Endothelial cell of umbilical vein (primary cell): ENCODE measurements at regions not wholly inside any gene's neighbourhood (a gene's known extent, or its start where the extent isn't known, plus 50 kb on each side); places are given as distances from the start of the nearest gene placed in this dataset.

Experiments
- CTCF ChIP-seq, 2 donors: IDR thresholded peaks; 1 replicate in 1 of 2; 2 replicates in 1 of 2; pipeline ENCODE4 v1.5.1; 2011; ENCODE audit warnings: low read length in 2 of 2, mild to moderate bottlenecking in 2 of 2, moderate library complexity in 2 of 2, control low read depth in 1 of 2, inconsistent platforms in 1 of 2, low read depth in 1 of 2; ENCODE audit not compliant: insufficient read depth in 1 of 2; ENCODE audit errors: extremely low read depth in 1 of 2
- EZH2 ChIP-seq: IDR thresholded peaks from 2 replicates; pipeline ENCODE4 v1.6.1; 2012; ENCODE audit warnings: borderline replicate concordance, low read depth, mild to moderate bottlenecking, moderate library complexity, low read length, inconsistent platforms; ENCODE audit not compliant: severe bottlenecking
- FOS ChIP-seq: IDR thresholded peaks from 2 replicates; pipeline ENCODE4 v1.6.1; 2011; ENCODE audit warnings: mild to moderate bottlenecking, low read length, moderate library complexity, borderline replicate concordance; ENCODE audit not compliant: insufficient read depth
- JUN ChIP-seq: IDR thresholded peaks from 2 replicates; pipeline ENCODE4 v1.6.1; 2011; ENCODE audit warnings: borderline replicate concordance, low read depth; ENCODE audit not compliant: insufficient read length, insufficient read depth
- MAX ChIP-seq: IDR thresholded peaks from 2 replicates; pipeline ENCODE4 v1.6.1; 2011; ENCODE audit not compliant: insufficient read depth, insufficient read length
- POLR2A ChIP-seq: IDR thresholded peaks from 2 replicates; pipeline ENCODE4 v1.6.1; 2012; ENCODE audit warnings: low read depth, mild to moderate bottlenecking, control low read depth, low read length
- POLR2AphosphoS5 ChIP-seq: IDR thresholded peaks from 2 replicates; pipeline ENCODE4 v1.6.1; 2012; ENCODE audit warnings: low read depth, mild to moderate bottlenecking, control low read depth, low read length, moderate library complexity; ENCODE audit not compliant: insufficient read depth

- TF ChIP-seq CTCF (IDR thresholded peaks at IDR 0.05; ENCODE audit: extremely low read depth in 1 of 2, insufficient read depth in 1 of 2, low read depth in 1 of 2, low read length in 2 of 2) (no peak), POLR2A (no peak), EZH2 (no peak), POLR2AphosphoS5 (no peak), JUN (no peak), FOS (no peak), MAX (no peak)
These were observed 772.9 kb upstream of the NOVA1 start for GRCh38 chr14:27370775-27371174.
